ENCODE measurements at regions not wholly inside any gene's neighbourhood (a gene's known extent, or its start where the extent isn't known, plus 50 kb on each side); places are given as distances from the start of the nearest gene placed in this dataset.

- DNase-seq (ENCODE audit: extremely low read depth, low read depth, low spot score) = no peak
Observed at GRCh38 chr6:43877036-43877435, 107.0 kb downstream of the VEGFA start.

GRCh38 chr6:43876602-43877001, 106.6 kb downstream of the VEGFA start:
- no peak for DNase-seq (ENCODE audit: extremely low read depth, low read depth, low spot score)

GRCh38 chr6:43875849-43876572, 106.0 kb downstream of the VEGFA start:
- DNase-seq (ENCODE audit: extremely low read depth, low read depth, low spot score) = no peak

- DNase-seq (ENCODE audit: extremely low read depth, low read depth, low spot score) = no peak
Observed at GRCh38 chr6:43874814-43875590, 105.0 kb downstream of the VEGFA start.

GRCh38 chr6:43873806-43874714, 104.0 kb downstream of the VEGFA start:
- no peak for DNase-seq (ENCODE audit: extremely low read depth, low read depth, low spot score)

GRCh38 chr6:43871933-43872332, 101.9 kb downstream of the VEGFA start:
- no peak for DNase-seq (ENCODE audit: extremely low read depth, low read depth, low spot score)

- no peak for DNase-seq (ENCODE audit: extremely low read depth, low read depth, low spot score)
Observed at GRCh38 chr6:43871284-43871683, 101.3 kb downstream of the VEGFA start.

GRCh38 chr6:43870660-43871061, 100.7 kb downstream of the VEGFA start:
- no peak for DNase-seq (ENCODE audit: extremely low read depth, low read depth, low spot score)

GRCh38 chr6:43869792-43870659, 100.0 kb downstream of the VEGFA start:
- DNase-seq (ENCODE audit: extremely low read depth, low read depth, low spot score) = no peak

GRCh38 chr6:43869079-43869710, 99.2 kb downstream of the VEGFA start:
- DNase-seq (ENCODE audit: extremely low read depth, low read depth, low spot score) = no peak

GRCh38 chr6:43868467-43868866, 98.5 kb downstream of the VEGFA start:
- DNase-seq (ENCODE audit: extremely low read depth, low read depth, low spot score) = no peak

GRCh38 chr6:43867996-43868395, 98.0 kb downstream of the VEGFA start:
- DNase-seq (ENCODE audit: extremely low read depth, low read depth, low spot score) = no peak

GRCh38 chr6:43867246-43867645, 97.2 kb downstream of the VEGFA start:
- no peak for DNase-seq (ENCODE audit: extremely low read depth, low read depth, low spot score)

GRCh38 chr6:43865932-43866645, 96.1 kb downstream of the VEGFA start:
- DNase-seq (ENCODE audit: extremely low read depth, low read depth, low spot score) = no peak

GRCh38 chr6:43865086-43865485, 95.1 kb downstream of the VEGFA start:
- no peak for DNase-seq (ENCODE audit: extremely low read depth, low read depth, low spot score)

- DNase-seq (ENCODE audit: extremely low read depth, low read depth, low spot score) = no peak
Observed at GRCh38 chr6:43862925-43863324, 92.9 kb downstream of the VEGFA start.

- no peak for DNase-seq (ENCODE audit: extremely low read depth, low read depth, low spot score)
Observed at GRCh38 chr6:43861212-43861894, 91.3 kb downstream of the VEGFA start.

GRCh38 chr6:43860285-43860684, 90.3 kb downstream of the VEGFA start:
- DNase-seq (ENCODE audit: extremely low read depth, low read depth, low spot score) = no peak

- DNase-seq (ENCODE audit: extremely low read depth, low read depth, low spot score) = no peak
Observed at GRCh38 chr6:43859213-43859612, 89.2 kb downstream of the VEGFA start.
